Endodermal cell (in vitro differentiated cells): ENCODE measurements at regions not wholly inside any gene's neighbourhood (a gene's known extent, or its start where the extent isn't known, plus 50 kb on each side); places are given as distances from the start of the nearest gene placed in this dataset.

Source experiments
- DNase-seq: peaks from one replicate; pipeline ENCODE4 v3.0.0-alpha.2; 2017
- H3K27ac ChIP-seq: 2 replicates; pipeline ENCODE4 v1.5.1; 2013; ENCODE audit warnings: mild to moderate bottlenecking, low read depth, low read length, moderate library complexity
- H3K27me3 ChIP-seq: 2 replicates; pipeline ENCODE4 v1.6.1; 2013; ENCODE audit warnings: mild to moderate bottlenecking, low read length, moderate library complexity; ENCODE audit not compliant: insufficient read depth, control insufficient read depth, poor library complexity, severe bottlenecking
- H3K36me3 ChIP-seq: 2 replicates; pipeline ENCODE4 v1.7.0; 2013; ENCODE audit warnings: mild to moderate bottlenecking, low read length, moderate library complexity; ENCODE audit not compliant: control insufficient read depth, insufficient read depth
- H3K4me1 ChIP-seq: one replicate; pipeline ENCODE4 v1.7.0; 2013; ENCODE audit warnings: low read length; ENCODE audit not compliant: control insufficient read depth, insufficient read depth
- H3K4me3 ChIP-seq: 2 replicates; pipeline ENCODE4 v1.5.1; 2013; ENCODE audit warnings: mild to moderate bottlenecking, low read length, moderate library complexity
- H3K9ac ChIP-seq: 2 replicates; pipeline ENCODE4 v1.6.1; 2013; ENCODE audit warnings: mild to moderate bottlenecking, low read length, moderate library complexity; ENCODE audit not compliant: poor library complexity, severe bottlenecking; ENCODE audit errors: extremely low read depth
- H3K9me3 ChIP-seq: 2 replicates; pipeline ENCODE4 v1.6.1; 2013; ENCODE audit warnings: mild to moderate bottlenecking, low read length, moderate library complexity; ENCODE audit not compliant: control insufficient read depth
- H3K27ac Mint-ChIP-seq: 2 replicates; pipeline ENCODE4 v1.8.0; 2020; ENCODE audit warnings: mixed read lengths
- H3K27me3 Mint-ChIP-seq: 2 replicates; pipeline ENCODE4 v1.8.0; 2021; ENCODE audit warnings: mild to moderate bottlenecking, mixed read lengths; ENCODE audit not compliant: insufficient read depth
- H3K36me3 Mint-ChIP-seq: 2 replicates; pipeline ENCODE4 v1.8.0; 2020; ENCODE audit warnings: low read depth, mixed read lengths
- H3K4me1 Mint-ChIP-seq: 2 replicates; pipeline ENCODE4 v1.8.0; 2020; ENCODE audit warnings: mixed read lengths
- H3K4me3 Mint-ChIP-seq: 2 replicates; pipeline ENCODE4 v1.8.0; 2020; ENCODE audit warnings: mild to moderate bottlenecking, moderate library complexity, mixed read lengths
- H3K9me3 Mint-ChIP-seq: 2 replicates; pipeline ENCODE4 v1.8.0; 2020; ENCODE audit warnings: mild to moderate bottlenecking, mixed read lengths
- CTCF ChIP-seq: fragments of 200-600 bp; sonication (generic); conservative IDR thresholded peaks from 2 replicates; pipeline ENCODE4 v1.5.0; 2021; ENCODE audit warnings: antibody characterized with exemption, mild to moderate bottlenecking
- WGBS, 2 experiments: methylation state at CpG; one replicate each; pipeline versions ENCODE4 v1.1.5 to v1.1.7; 2013; ENCODE audit warnings: missing lambda C conversion rate in 2 of 2, mixed read lengths in 1 of 2; ENCODE audit not compliant: insufficient coverage in 1 of 2, insufficient read length in 1 of 2; 5-methylcytosine and 5-hydroxymethylcytosine counted together

- no peak overlapping the region for H3K4me3 Mint-ChIP-seq
- H3K27me3 Mint-ChIP-seq = no peaks in the 10 kb centered on the region
- Histone ChIP-seq H3K9ac (no peak overlapping the region), H3K27ac (no peak overlapping the region), H3K4me1 (no peaks in the 10 kb centered on the region), H3K4me3 (no peak overlapping the region), H3K27me3 (no peaks in the 10 kb centered on the region), H3K9me3 (no peaks in the 10 kb centered on the region), H3K36me3 (no peaks in the 10 kb centered on the region)
- DNase-seq = no peak
- H3K27ac Mint-ChIP-seq = no peak overlapping the region
- H3K4me1 Mint-ChIP-seq = no peaks in the 10 kb centered on the region
- TF ChIP-seq CTCF = no peak
- H3K9me3 Mint-ChIP-seq = no peaks in the 10 kb centered on the region
- H3K36me3 Mint-ChIP-seq = no peaks in the 10 kb centered on the region
Measured at GRCh38 chr6:115456848-115457247, 603.8 kb downstream of the FRK start.

- Histone ChIP-seq H3K27me3 (no peaks in the 10 kb centered on the region), H3K9ac (no peak overlapping the region), H3K36me3 (no peaks in the 10 kb centered on the region), H3K4me1 (peaks cover 13% of the 10 kb centered on the region), H3K9me3 (no peaks in the 10 kb centered on the region), H3K4me3 (no peak overlapping the region), H3K27ac (no peak overlapping the region)
- Mint-ChIP-seq H3K4me1 (peaks cover 13% of the 10 kb centered on the region), H3K27ac (no peak overlapping the region), H3K36me3 (peaks cover 3% of the 10 kb centered on the region), H3K27me3 (no peaks in the 10 kb centered on the region), H3K9me3 (peaks cover 22% of the 10 kb centered on the region), H3K4me3 (no peak overlapping the region)
- no peak for DNase-seq
- 92 to 98% methylated on average over 4 of the region's 4 CpGs for WGBS, 2 experiments
- TF ChIP-seq CTCF = no peak
Measured at GRCh38 chr6:115443825-115444478, 616.7 kb downstream of the FRK start.

- no peak overlapping the region for H3K27ac ChIP-seq
- no peak overlapping the region for H3K4me3 Mint-ChIP-seq
- H3K36me3 ChIP-seq = no peaks in the 10 kb centered on the region
- H3K27me3 Mint-ChIP-seq = no peaks in the 10 kb centered on the region
- no peak for DNase-seq
- peaks cover 3% of the 10 kb centered on the region for H3K36me3 Mint-ChIP-seq
- H3K4me1 Mint-ChIP-seq = peaks cover 13% of the 10 kb centered on the region
- no peak for TF ChIP-seq CTCF
- H3K9me3 ChIP-seq = no peaks in the 10 kb centered on the region
- H3K27me3 ChIP-seq = no peaks in the 10 kb centered on the region
- H3K4me1 ChIP-seq = peaks cover 13% of the 10 kb centered on the region
- H3K9me3 Mint-ChIP-seq = peaks cover 22% of the 10 kb centered on the region
- no peak overlapping the region for H3K27ac Mint-ChIP-seq
- 74 to 90% methylated on average over 2 of the region's 2 CpGs for WGBS, 2 experiments
- no peak overlapping the region for H3K4me3 ChIP-seq
- no peak overlapping the region for H3K9ac ChIP-seq
Measured at GRCh38 chr6:115442323-115442722, 618.4 kb downstream of the FRK start.
